Stimulated activated naive CD8-positive, alpha-beta T cell treated with anti-CD3 and anti-CD28 coated beads, Interleukin-15, Interleukin-2, amounts not matched to agents 100 ng/mL and 50 ng/mL, for 24 hours (primary cell): ENCODE measurements at regions not wholly inside any gene's neighbourhood (a gene's known extent, or its start where the extent isn't known, plus 50 kb on each side); places are given as distances from the start of the nearest gene placed in this dataset.
"Not testable (repeated sequence)": the region's sequence is repeated elsewhere in the genome, so short reads cannot be mapped to it uniquely, and the experiment has no call there.

Experiments used
- H3K27ac Mint-ChIP-seq: one replicate; pipeline ENCODE4 v1.8.0; 2021; ENCODE audit warnings: mild to moderate bottlenecking, mixed read lengths
- H3K27me3 Mint-ChIP-seq: one replicate; pipeline ENCODE4 v1.8.0; 2021; ENCODE audit warnings: mixed read lengths
- H3K36me3 Mint-ChIP-seq: one replicate; pipeline ENCODE4 v1.8.0; 2021; ENCODE audit warnings: low read depth, mixed read lengths
- H3K4me1 Mint-ChIP-seq: one replicate; pipeline ENCODE4 v1.8.0; 2021; ENCODE audit warnings: low read depth, mixed read lengths
- H3K4me3 Mint-ChIP-seq: one replicate; pipeline ENCODE4 v1.8.0; 2021; ENCODE audit warnings: mild to moderate bottlenecking, mixed read lengths
- H3K9me3 Mint-ChIP-seq: one replicate; pipeline ENCODE4 v1.8.0; 2021; ENCODE audit warnings: mixed read lengths

GRCh38 chr2:53127061-53127650, 640.4 kb upstream of the CHAC2 start:
- Mint-ChIP-seq H3K9me3 (no peaks in the 10 kb centered on the region), H3K27me3 (no peaks in the 10 kb centered on the region), H3K27ac (no peak overlapping the region), H3K4me1 (no peaks in the 10 kb centered on the region), H3K4me3 (no peak overlapping the region), H3K36me3 (no peaks in the 10 kb centered on the region)

- Mint-ChIP-seq H3K9me3 (peaks cover 6% of the 10 kb centered on the region), H3K4me1 (no peaks in the 10 kb centered on the region), H3K27ac (no peak overlapping the region), H3K4me3 (no peak overlapping the region), H3K36me3 (no peaks in the 10 kb centered on the region), H3K27me3 (no peaks in the 10 kb centered on the region)
Measured at GRCh38 chr2:53114991-53115390, 652.6 kb upstream of the CHAC2 start.

GRCh38 chr2:53114582-53114981, 653.0 kb upstream of the CHAC2 start:
- Mint-ChIP-seq H3K27me3 (no peaks in the 10 kb centered on the region), H3K4me3 (no peak overlapping the region), H3K9me3 (peaks cover 6% of the 10 kb centered on the region), H3K27ac (no peak overlapping the region), H3K36me3 (no peaks in the 10 kb centered on the region), H3K4me1 (no peaks in the 10 kb centered on the region)

GRCh38 chr2:53112408-53112807, 655.2 kb upstream of the CHAC2 start:
- H3K27me3 Mint-ChIP-seq, H3K36me3 Mint-ChIP-seq, H3K27ac Mint-ChIP-seq, H3K4me1 Mint-ChIP-seq, H3K4me3 Mint-ChIP-seq: not testable (repeated sequence)
- H3K9me3 Mint-ChIP-seq: peaks cover 12% of the 10 kb centered on the region

- no peak overlapping the region for H3K27ac Mint-ChIP-seq
- peaks cover 12% of the 10 kb centered on the region for H3K9me3 Mint-ChIP-seq
- no peak overlapping the region for H3K4me3 Mint-ChIP-seq
- H3K4me1 Mint-ChIP-seq: no peaks in the 10 kb centered on the region
- no peaks in the 10 kb centered on the region for H3K36me3 Mint-ChIP-seq
- H3K27me3 Mint-ChIP-seq: no peaks in the 10 kb centered on the region
Measured at GRCh38 chr2:53111406-53111805, 656.2 kb upstream of the CHAC2 start.

- Mint-ChIP-seq H3K27me3 (no peaks in the 10 kb centered on the region), H3K9me3 (peaks cover 12% of the 10 kb centered on the region), H3K27ac (no peak overlapping the region), H3K36me3 (no peaks in the 10 kb centered on the region), H3K4me1 (no peaks in the 10 kb centered on the region), H3K4me3 (no peak overlapping the region)
Measured at GRCh38 chr2:53111004-53111403, 656.6 kb upstream of the CHAC2 start.

- no peaks in the 10 kb centered on the region for H3K36me3 Mint-ChIP-seq
- no peak overlapping the region for H3K27ac Mint-ChIP-seq
- H3K4me1 Mint-ChIP-seq: no peaks in the 10 kb centered on the region
- H3K9me3 Mint-ChIP-seq: peaks cover 12% of the 10 kb centered on the region
- no peak overlapping the region for H3K4me3 Mint-ChIP-seq
- H3K27me3 Mint-ChIP-seq: no peaks in the 10 kb centered on the region
Measured at GRCh38 chr2:53108246-53108645, 659.4 kb upstream of the CHAC2 start.

- no peaks in the 10 kb centered on the region for H3K4me1 Mint-ChIP-seq
- peaks cover 6% of the 10 kb centered on the region for H3K9me3 Mint-ChIP-seq
- no peak overlapping the region for H3K4me3 Mint-ChIP-seq
- no peaks in the 10 kb centered on the region for H3K27me3 Mint-ChIP-seq
- H3K36me3 Mint-ChIP-seq: no peaks in the 10 kb centered on the region
- H3K27ac Mint-ChIP-seq: no peak overlapping the region
Measured at GRCh38 chr2:53104263-53104662, 663.3 kb upstream of the CHAC2 start.

GRCh38 chr2:53103679-53104078, 663.9 kb upstream of the CHAC2 start:
- Mint-ChIP-seq H3K4me1 (no peaks in the 10 kb centered on the region), H3K27me3 (no peaks in the 10 kb centered on the region), H3K4me3 (no peak overlapping the region), H3K9me3 (peaks cover 6% of the 10 kb centered on the region), H3K36me3 (no peaks in the 10 kb centered on the region), H3K27ac (no peak overlapping the region)

- H3K27me3 Mint-ChIP-seq: no peaks in the 10 kb centered on the region
- H3K36me3 Mint-ChIP-seq: no peaks in the 10 kb centered on the region
- no peaks in the 10 kb centered on the region for H3K4me1 Mint-ChIP-seq
- H3K27ac Mint-ChIP-seq: no peak overlapping the region
- no peak overlapping the region for H3K4me3 Mint-ChIP-seq
- H3K9me3 Mint-ChIP-seq: no peaks in the 10 kb centered on the region
Measured at GRCh38 chr2:53098696-53099078, 668.9 kb upstream of the CHAC2 start.

- no peak overlapping the region for H3K4me3 Mint-ChIP-seq
- H3K4me1 Mint-ChIP-seq: no peaks in the 10 kb centered on the region
- no peaks in the 10 kb centered on the region for H3K36me3 Mint-ChIP-seq
- no peaks in the 10 kb centered on the region for H3K27me3 Mint-ChIP-seq
- H3K27ac Mint-ChIP-seq: no peak overlapping the region
- no peaks in the 10 kb centered on the region for H3K9me3 Mint-ChIP-seq
Measured at GRCh38 chr2:53096351-53096750, 671.3 kb upstream of the CHAC2 start.

GRCh38 chr2:53095664-53096063, 671.9 kb upstream of the CHAC2 start:
- H3K27ac Mint-ChIP-seq: no peak overlapping the region
- no peak overlapping the region for H3K4me3 Mint-ChIP-seq
- no peaks in the 10 kb centered on the region for H3K4me1 Mint-ChIP-seq
- H3K27me3 Mint-ChIP-seq: no peaks in the 10 kb centered on the region
- H3K9me3 Mint-ChIP-seq: no peaks in the 10 kb centered on the region
- no peaks in the 10 kb centered on the region for H3K36me3 Mint-ChIP-seq

GRCh38 chr2:53095227-53095626, 672.4 kb upstream of the CHAC2 start:
- Mint-ChIP-seq H3K4me1 (no peaks in the 10 kb centered on the region), H3K27ac (no peak overlapping the region), H3K36me3 (no peaks in the 10 kb centered on the region), H3K4me3 (no peak overlapping the region), H3K27me3 (no peaks in the 10 kb centered on the region), H3K9me3 (no peaks in the 10 kb centered on the region)

GRCh38 chr2:53093355-53093754, 674.2 kb upstream of the CHAC2 start:
- Mint-ChIP-seq H3K36me3 (no peaks in the 10 kb centered on the region), H3K9me3 (no peaks in the 10 kb centered on the region), H3K4me3 (no peak overlapping the region), H3K4me1 (no peaks in the 10 kb centered on the region), H3K27me3 (no peaks in the 10 kb centered on the region), H3K27ac (no peak overlapping the region)

- Mint-ChIP-seq H3K4me1 (no peaks in the 10 kb centered on the region), H3K4me3 (no peak overlapping the region), H3K36me3 (no peaks in the 10 kb centered on the region), H3K9me3 (peaks cover under 1% of the 10 kb centered on the region), H3K27me3 (no peaks in the 10 kb centered on the region), H3K27ac (no peak overlapping the region)
Measured at GRCh38 chr2:53091183-53091582, 676.4 kb upstream of the CHAC2 start.

GRCh38 chr2:53087874-53088461, 679.6 kb upstream of the CHAC2 start:
- Mint-ChIP-seq H3K4me1 (no peaks in the 10 kb centered on the region), H3K36me3 (no peaks in the 10 kb centered on the region), H3K27me3 (no peaks in the 10 kb centered on the region), H3K27ac (no peak overlapping the region), H3K9me3 (peaks cover 6% of the 10 kb centered on the region), H3K4me3 (no peak overlapping the region)
